ENCODE measurements at regions not wholly inside any gene's neighbourhood (a gene's known extent, or its start where the extent isn't known, plus 50 kb on each side); places are given as distances from the start of the nearest gene placed in this dataset.

GRCh38 chr7:88693131-88693530, 66.4 kb upstream of the ZNF804B start:
- TF ChIP-seq EZH2 (IDR thresholded peaks at IDR 0.05; ENCODE audit: borderline replicate concordance, low read depth, low read length, severe bottlenecking): no peak
- TF ChIP-seq CTCF (IDR thresholded peaks at IDR 0.05; ENCODE audit: borderline replicate concordance, extremely low read depth, low read length, poor library complexity, severe bottlenecking): no peak

Measured in DND-41 (cell line).